Body of pancreas (tissue), 4 donors: ENCODE measurements at regions not wholly inside any gene's neighbourhood (a gene's known extent, or its start where the extent isn't known, plus 50 kb on each side); places are given as distances from the start of the nearest gene placed in this dataset.

Experiments
- CTCF ChIP-seq, 7 experiments: fragments of 450-650 bp in 4 of 7; fragments of 200-600 bp in 3 of 7; sonication (generic) in 3 of 7; IDR thresholded peaks; one replicate each; pipeline ENCODE4 v1.5.1; 2016 to 2019; ENCODE audit warnings: antibody characterized with exemption in 7 of 7
- POLR2A ChIP-seq, 3 donors: fragments of 450-650 bp; IDR thresholded peaks; one replicate each; pipeline ENCODE4 v1.6.1; 2016; ENCODE audit warnings: antibody characterized with exemption in 3 of 3, mild to moderate bottlenecking in 2 of 3

DNA sequence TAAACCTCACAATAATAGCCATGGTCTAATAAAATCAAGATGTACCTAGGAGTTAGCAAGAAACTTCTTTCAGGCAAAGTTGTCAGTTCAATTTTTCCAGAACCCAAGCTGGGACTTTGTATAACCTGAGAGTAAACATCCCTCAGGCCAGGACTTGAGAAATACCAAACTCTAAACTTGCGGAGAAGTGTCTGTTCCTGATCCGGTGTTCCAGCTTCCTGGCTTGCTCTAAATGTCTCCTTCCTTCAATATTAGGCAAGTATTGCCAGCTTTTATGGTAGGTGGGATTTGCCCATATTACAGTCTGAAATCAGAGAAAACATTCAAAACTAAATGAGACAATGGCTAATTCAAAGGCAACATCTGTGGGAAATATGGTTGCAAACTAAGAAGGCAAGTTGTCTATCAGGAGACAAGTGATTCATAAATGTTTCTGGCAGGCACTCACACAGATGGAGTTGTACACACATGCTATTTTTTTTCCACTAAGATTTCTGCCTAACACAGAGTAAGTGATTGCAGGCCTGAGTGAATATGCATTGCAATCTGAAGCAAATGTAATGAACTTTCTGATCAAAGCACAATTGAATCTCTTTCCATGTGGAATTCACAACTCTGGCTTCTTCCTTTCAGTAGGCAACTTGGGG lies 88.3 kb upstream of the COL8A1 start:
- TF ChIP-seq CTCF (IDR thresholded peaks at IDR 0.05) (no peak), POLR2A (IDR thresholded peaks at IDR 0.05) (no peak)
